Neural crest cell (in vitro differentiated cells): ENCODE measurements at regions not wholly inside any gene's neighbourhood (a gene's known extent, or its start where the extent isn't known, plus 50 kb on each side); places are given as distances from the start of the nearest gene placed in this dataset.
A peak's percentile ranks its signal among the peaks of the same experiment; 100 is the strongest.

Experiments
- DNase-seq: peaks from one replicate; pipeline ENCODE4 v3.0.0; 2021; ENCODE audit warnings: low read depth, mixed read lengths, low spot score
- H3K27ac Mint-ChIP-seq: one replicate; pipeline ENCODE4 v1.8.0; 2021; ENCODE audit warnings: mild to moderate bottlenecking, mixed read lengths; ENCODE audit not compliant: unreplicated experiment
- H3K27me3 Mint-ChIP-seq: 2 replicates; pipeline ENCODE4 v1.8.0; 2021; ENCODE audit warnings: low read depth, mild to moderate bottlenecking, mixed read lengths
- H3K36me3 Mint-ChIP-seq: 2 replicates; pipeline ENCODE4 v1.8.0; 2021; ENCODE audit warnings: low read depth, mild to moderate bottlenecking, mixed read lengths
- H3K4me1 Mint-ChIP-seq: 2 replicates; pipeline ENCODE4 v1.8.0; 2021; ENCODE audit warnings: mixed read lengths
- H3K4me3 Mint-ChIP-seq: one replicate; pipeline ENCODE4 v1.8.0; 2021; ENCODE audit warnings: mild to moderate bottlenecking, mixed read lengths
- H3K9me3 Mint-ChIP-seq: 2 replicates; pipeline ENCODE4 v1.8.0; 2021; ENCODE audit warnings: mixed read lengths
- TF ChIP-seq, protein P1 (sequence below): fragments of 200-600 bp; sonication (generic); conservative IDR thresholded peaks from 2 replicates; pipeline ENCODE4 v1.5.0; 2021; ENCODE audit warnings: antibody characterized with exemption, mild to moderate bottlenecking

DNA sequence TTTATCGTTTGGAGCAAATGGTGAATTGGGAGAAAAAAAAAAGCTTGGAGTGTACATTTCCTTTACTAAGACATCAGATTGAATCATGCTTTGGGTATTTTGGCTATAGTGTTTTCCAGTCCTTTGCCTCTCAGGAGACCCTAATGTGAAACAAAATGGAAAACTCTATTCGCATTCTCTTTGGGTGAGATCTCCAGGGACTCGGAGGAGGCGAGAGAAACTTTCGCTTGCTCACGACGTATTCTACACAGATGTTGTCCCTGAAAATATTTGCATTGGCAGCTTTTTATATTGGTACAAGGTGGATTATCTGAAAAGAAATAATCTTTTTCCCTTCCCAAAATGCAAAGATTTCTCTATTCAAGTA lies 1240.1 kb upstream of the WWC1 start:
- Mint-ChIP-seq H3K27ac (no peak overlapping the region), H3K27me3 (no peaks in the 10 kb centered on the region), H3K4me3 (no peak overlapping the region), H3K9me3 (peaks cover 3% of the 10 kb centered on the region), H3K4me1 (no peaks in the 10 kb centered on the region), H3K36me3 (no peaks in the 10 kb centered on the region)
- no peak for DNase-seq
- TF ChIP-seq, protein P1, sequence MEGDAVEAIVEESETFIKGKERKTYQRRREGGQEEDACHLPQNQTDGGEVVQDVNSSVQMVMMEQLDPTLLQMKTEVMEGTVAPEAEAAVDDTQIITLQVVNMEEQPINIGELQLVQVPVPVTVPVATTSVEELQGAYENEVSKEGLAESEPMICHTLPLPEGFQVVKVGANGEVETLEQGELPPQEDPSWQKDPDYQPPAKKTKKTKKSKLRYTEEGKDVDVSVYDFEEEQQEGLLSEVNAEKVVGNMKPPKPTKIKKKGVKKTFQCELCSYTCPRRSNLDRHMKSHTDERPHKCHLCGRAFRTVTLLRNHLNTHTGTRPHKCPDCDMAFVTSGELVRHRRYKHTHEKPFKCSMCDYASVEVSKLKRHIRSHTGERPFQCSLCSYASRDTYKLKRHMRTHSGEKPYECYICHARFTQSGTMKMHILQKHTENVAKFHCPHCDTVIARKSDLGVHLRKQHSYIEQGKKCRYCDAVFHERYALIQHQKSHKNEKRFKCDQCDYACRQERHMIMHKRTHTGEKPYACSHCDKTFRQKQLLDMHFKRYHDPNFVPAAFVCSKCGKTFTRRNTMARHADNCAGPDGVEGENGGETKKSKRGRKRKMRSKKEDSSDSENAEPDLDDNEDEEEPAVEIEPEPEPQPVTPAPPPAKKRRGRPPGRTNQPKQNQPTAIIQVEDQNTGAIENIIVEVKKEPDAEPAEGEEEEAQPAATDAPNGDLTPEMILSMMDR, result no peak

DNA sequence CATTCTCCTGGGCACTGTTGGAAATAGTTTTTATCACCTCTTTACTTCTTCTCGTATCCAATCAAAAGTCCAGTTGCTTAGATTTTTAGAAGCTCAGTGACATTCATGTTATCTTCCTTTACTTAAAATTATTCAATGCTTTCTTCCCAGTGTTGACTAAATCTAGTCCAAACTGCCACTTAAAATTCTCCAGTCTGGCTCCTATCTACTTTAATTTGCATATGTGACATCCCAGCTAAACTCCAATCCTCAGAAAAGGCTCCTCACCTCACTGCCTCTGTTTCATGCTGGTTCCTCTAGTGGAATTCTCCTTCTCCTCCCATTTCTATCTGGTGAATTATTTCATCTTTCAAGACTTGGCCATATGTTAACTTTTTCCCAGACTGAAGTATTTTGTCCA lies 1238.7 kb upstream of the WWC1 start:
- Mint-ChIP-seq H3K36me3 (no peaks in the 10 kb centered on the region), H3K27me3 (no peaks in the 10 kb centered on the region), H3K4me1 (no peaks in the 10 kb centered on the region), H3K9me3 (peaks cover 3% of the 10 kb centered on the region), H3K27ac (no peak overlapping the region), H3K4me3 (no peak overlapping the region)
- TF ChIP-seq, protein P1, result no peak
- DNase-seq, result no peak

DNA sequence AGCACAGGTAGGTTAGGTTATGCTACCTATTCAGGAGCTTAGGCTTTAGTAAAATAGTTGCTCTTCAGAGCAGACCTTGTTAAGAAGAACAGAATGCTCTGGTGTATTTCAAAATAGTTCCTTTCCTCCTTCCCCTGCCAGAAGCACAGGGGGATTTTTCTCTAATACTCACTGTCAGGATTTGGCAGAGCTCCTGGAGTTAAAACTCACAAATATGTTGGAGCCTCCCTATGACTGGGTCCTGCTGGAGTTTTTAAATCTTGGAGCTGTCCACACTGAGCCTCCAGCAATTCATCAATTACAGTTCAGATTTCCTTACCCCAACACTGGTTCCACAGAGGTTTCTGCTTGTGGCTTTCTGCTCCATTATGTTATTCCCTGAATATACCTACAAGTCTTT lies 1233.8 kb upstream of the WWC1 start:
- DNase-seq, result no peak
- Mint-ChIP-seq H3K4me1 (no peaks in the 10 kb centered on the region), H3K27ac (no peak overlapping the region), H3K9me3 (peaks cover 3% of the 10 kb centered on the region), H3K27me3 (no peaks in the 10 kb centered on the region), H3K36me3 (no peaks in the 10 kb centered on the region), H3K4me3 (no peak overlapping the region)
- TF ChIP-seq, protein P1, result no peak

DNA sequence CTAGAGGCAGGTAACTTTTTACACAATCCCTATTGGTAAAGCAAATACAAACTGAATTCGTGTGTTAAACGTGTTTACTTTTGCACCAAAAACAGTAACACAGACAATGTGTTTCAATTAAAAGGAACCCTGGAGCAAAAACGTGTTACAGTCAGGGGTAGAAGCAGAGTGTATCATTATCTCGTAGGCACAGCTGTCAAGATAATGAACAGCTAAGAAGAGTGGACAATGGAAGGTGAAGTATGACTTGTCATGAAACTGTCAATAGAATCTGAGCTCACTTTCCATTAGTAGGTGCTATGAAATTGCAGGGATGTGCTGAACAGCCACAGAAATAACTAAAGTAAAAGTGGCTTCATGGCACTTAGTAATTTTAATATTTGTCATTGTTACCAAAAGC lies 1229.8 kb upstream of the WWC1 start:
- TF ChIP-seq, protein P1, result no peak
- Mint-ChIP-seq H3K27ac (no peak overlapping the region), H3K36me3 (no peaks in the 10 kb centered on the region), H3K4me3 (no peak overlapping the region), H3K9me3 (no peaks in the 10 kb centered on the region), H3K27me3 (no peaks in the 10 kb centered on the region), H3K4me1 (peaks cover 18% of the 10 kb centered on the region)
- no peak for DNase-seq

DNA sequence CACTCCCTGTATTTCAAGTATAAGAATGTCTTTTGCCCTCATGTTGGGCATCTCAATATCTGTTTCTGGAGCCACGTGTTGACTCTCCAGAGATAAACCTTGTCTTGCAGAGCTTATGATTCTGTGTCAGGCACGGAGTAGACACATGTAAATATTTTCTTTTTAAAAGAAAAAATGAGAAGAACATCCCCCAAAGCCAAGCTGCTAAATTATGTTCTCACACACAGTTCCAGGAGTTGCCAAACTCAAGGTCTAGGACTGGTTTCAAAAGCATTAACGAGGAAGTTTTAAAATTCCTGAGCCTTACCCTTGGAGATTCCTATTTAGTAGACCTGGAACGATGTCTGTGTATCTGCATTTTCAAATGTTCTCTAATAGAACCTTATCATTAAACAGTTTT lies 1228.3 kb upstream of the WWC1 start:
- Mint-ChIP-seq H3K27me3 (no peaks in the 10 kb centered on the region), H3K27ac (no peak overlapping the region), H3K36me3 (no peaks in the 10 kb centered on the region), H3K4me3 (no peak overlapping the region), H3K9me3 (no peaks in the 10 kb centered on the region), H3K4me1 (peaks cover 18% of the 10 kb centered on the region)
- DNase-seq, result no peak
- TF ChIP-seq, protein P1, result no peak

DNA sequence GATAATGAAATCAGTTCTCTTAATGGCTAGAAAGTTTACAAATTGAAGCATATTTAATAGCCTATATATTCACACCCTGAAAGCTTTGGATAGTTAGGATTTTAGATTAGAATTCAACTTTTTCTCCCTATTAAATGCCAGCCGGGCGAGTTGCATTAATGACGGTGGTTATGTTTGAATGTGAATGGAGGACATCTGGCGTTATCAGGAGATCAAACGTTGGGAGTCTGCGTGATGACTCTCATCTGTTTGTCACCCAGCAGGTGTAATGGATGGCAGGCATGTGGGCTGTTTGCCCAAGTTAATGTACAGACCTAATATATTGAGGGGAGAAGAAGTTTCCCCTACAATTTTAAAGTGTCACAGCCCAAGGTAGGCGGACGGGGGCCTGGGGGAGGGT lies 1227.7 kb upstream of the WWC1 start:
- H3K27ac Mint-ChIP-seq, result peak overlapping the region; percentile 63
- no peak for DNase-seq

More for the DNA sequence above, 1227.7 kb upstream of the WWC1 start:
- Mint-ChIP-seq H3K4me1 (peaks cover 18% of the 10 kb centered on the region), H3K27me3 (no peaks in the 10 kb centered on the region), H3K4me3 (no peak overlapping the region), H3K9me3 (no peaks in the 10 kb centered on the region), H3K36me3 (no peaks in the 10 kb centered on the region)
- TF ChIP-seq, protein P1, result no peak
